IMR-90 (cell line): ENCODE measurements at regions not wholly inside any gene's neighbourhood (a gene's known extent, or its start where the extent isn't known, plus 50 kb on each side); places are given as distances from the start of the nearest gene placed in this dataset.

Source experiments
- ATAC-seq: fragments of 200-7000 bp; cut with Tn5 transposase; 2 replicates; pipeline ENCODE4 v1.9.1; 2020; ENCODE audit warnings: low read depth, mild to moderate bottlenecking, moderate library complexity
- BruUV-seq: library from RNA; stranded (reverse); fragments of 400-500 nt; replicated peaks from 2 replicates; lab custom pipeline; 2021; lab: Mats Ljungman, UMichigan
- CTCF ChIA-PET: fragments of 300-600 bp; formaldehyde crosslinking; extraction: SDS; loops from one replicate; lab custom pipeline; 2021; ENCODE audit warnings: antibody characterized with exemption; lab: Yijun Ruan, JAX
- POLR2A ChIA-PET: fragments of 300-600 bp; sonication (Branson Sonifier 250); formaldehyde crosslinking; loops from one replicate; lab custom pipeline; 2022; ENCODE audit warnings: antibody characterized with exemption; ENCODE audit not compliant: unreplicated experiment; lab: Charles Lee
- DNase-seq: peaks from one replicate; pipeline ENCODE4 v3.0.0; 2013
- H2AFZ ChIP-seq: replicated peaks from 2 replicates; pipeline ENCODE3; 2013; ENCODE audit warnings: low read length, mild to moderate bottlenecking; ENCODE audit not compliant: poor library complexity
- H2AK5ac ChIP-seq: 2 replicates; pipeline ENCODE4 v1.6.1; 2013; ENCODE audit warnings: low read depth, low read length, inconsistent platforms
- H2AK9ac ChIP-seq: replicated peaks from 2 replicates; pipeline ENCODE3; 2013; ENCODE audit warnings: mild to moderate bottlenecking, low read depth, low read length, moderate library complexity; ENCODE audit not compliant: poor library complexity
- H2BK120ac ChIP-seq: 2 replicates; pipeline ENCODE4 v1.6.1; 2013; ENCODE audit warnings: low read depth, low read length, inconsistent platforms
- H2BK15ac ChIP-seq: 3 replicates; pipeline ENCODE4 v1.6.1; 2013; ENCODE audit warnings: low read depth, low read length, inconsistent platforms
- H2BK20ac ChIP-seq: 2 replicates; pipeline ENCODE4 v1.6.1; 2013; ENCODE audit warnings: low read depth, mild to moderate bottlenecking, inconsistent platforms, low read length, moderate library complexity
- H2BK5ac ChIP-seq: 2 replicates; pipeline ENCODE4 v1.6.1; 2013; ENCODE audit warnings: mild to moderate bottlenecking, low read depth, low read length, inconsistent platforms; ENCODE audit not compliant: poor library complexity, severe bottlenecking
- H3K14ac ChIP-seq: replicated peaks from 2 replicates; pipeline ENCODE4 v1.6.1; 2013; ENCODE audit warnings: low read depth, low read length, inconsistent platforms
- H3K18ac ChIP-seq: 2 replicates; pipeline ENCODE4 v1.6.1; 2013; ENCODE audit warnings: low read depth, low read length, control low read depth
- H3K23ac ChIP-seq: 2 replicates; pipeline ENCODE4 v1.6.1; 2013; ENCODE audit warnings: low read depth, low read length, inconsistent platforms
- H3K27ac ChIP-seq: 2 replicates; pipeline ENCODE4 v1.5.1; 2013; ENCODE audit warnings: mild to moderate bottlenecking, control low read depth, low read length; ENCODE audit not compliant: insufficient read depth
- H3K27me3 ChIP-seq: 2 replicates; pipeline ENCODE4 v1.6.1; 2013; ENCODE audit warnings: low read length; ENCODE audit not compliant: control insufficient read depth, insufficient read depth
- H3K36me3 ChIP-seq: 2 replicates; pipeline ENCODE4 v1.6.1; 2013; ENCODE audit warnings: low read length, mixed read lengths; ENCODE audit not compliant: control insufficient read depth, insufficient read depth
- H3K4ac ChIP-seq: 2 replicates; pipeline ENCODE4 v1.6.1; 2013; ENCODE audit warnings: low read depth, low read length, inconsistent platforms
- H3K4me1 ChIP-seq: 2 replicates; pipeline ENCODE4 v1.6.1; 2013; ENCODE audit warnings: low read length, mixed read lengths; ENCODE audit not compliant: control insufficient read depth, insufficient read depth
- H3K4me2 ChIP-seq: 2 replicates; pipeline ENCODE4 v1.6.1; 2013; ENCODE audit warnings: low read depth, mild to moderate bottlenecking, control low read depth, low read length, moderate library complexity
- H3K4me3 ChIP-seq: 2 replicates; pipeline ENCODE4 v1.5.1; 2013; ENCODE audit warnings: low read depth, mild to moderate bottlenecking, control low read depth, low read length, moderate library complexity; ENCODE audit not compliant: insufficient read depth
- H3K56ac ChIP-seq: 2 replicates; pipeline ENCODE4 v1.6.1; 2013; ENCODE audit warnings: low read length, inconsistent platforms; ENCODE audit not compliant: insufficient read depth; ENCODE audit errors: extremely low read depth
- H3K79me1 ChIP-seq, 2 experiments: 2 replicates each; pipeline ENCODE4 v1.6.1; 2013; ENCODE audit warnings: low read length in 2 of 2, inconsistent platforms in 1 of 2, low read depth in 1 of 2
- H3K9ac ChIP-seq: 2 replicates; pipeline ENCODE4 v1.6.1; 2013; ENCODE audit warnings: low read depth, low read length, control low read depth
- H3K9me1 ChIP-seq: 2 replicates; pipeline ENCODE4 v1.6.1; 2013; ENCODE audit warnings: low read length, inconsistent platforms; ENCODE audit not compliant: insufficient read depth
- H3K9me3 ChIP-seq: 2 replicates; pipeline ENCODE4 v1.6.1; 2013; ENCODE audit warnings: low read length; ENCODE audit not compliant: control insufficient read depth, insufficient read depth
- H4K20me1 ChIP-seq: 2 replicates; pipeline ENCODE4 v1.6.1; 2013; ENCODE audit warnings: low read length, inconsistent platforms; ENCODE audit not compliant: insufficient read depth
- H4K5ac ChIP-seq: 2 replicates; pipeline ENCODE4 v1.6.1; 2013; ENCODE audit warnings: mild to moderate bottlenecking, low read depth, low read length, control low read depth
- H4K8ac ChIP-seq, 2 experiments: 2 replicates each; pipeline ENCODE4 v1.6.1; 2013; ENCODE audit warnings: low read depth in 2 of 2, low read length in 2 of 2, control low read depth in 1 of 2, inconsistent platforms in 1 of 2
- H4K91ac ChIP-seq: 2 replicates; pipeline ENCODE4 v1.6.1; 2013; ENCODE audit warnings: low read depth, low read length, inconsistent platforms; ENCODE audit not compliant: insufficient read depth
- CHD1 ChIP-seq: IDR thresholded peaks from 2 replicates; pipeline ENCODE4 v1.6.1; 2012; ENCODE audit warnings: low read depth, low read length, improper control_type of control experiment
- MAFK ChIP-seq: IDR thresholded peaks from 2 replicates; pipeline ENCODE4 v1.6.1; 2012; ENCODE audit warnings: low read depth, low read length, improper control_type of control experiment
- MAZ ChIP-seq: IDR thresholded peaks from 2 replicates; pipeline ENCODE4 v1.6.1; 2012; ENCODE audit warnings: low read depth, mild to moderate bottlenecking, low read length, improper control_type of control experiment, moderate library complexity, borderline replicate concordance
- POLR2A ChIP-seq: IDR thresholded peaks from 2 replicates; pipeline ENCODE4 v1.6.1; 2012; ENCODE audit warnings: mild to moderate bottlenecking, low read depth, low read length
- RCOR1 ChIP-seq: IDR thresholded peaks from 2 replicates; pipeline ENCODE4 v1.6.1; 2012; ENCODE audit warnings: mild to moderate bottlenecking, low read length, improper control_type of control experiment; ENCODE audit not compliant: insufficient replicate concordance
- SMC3 ChIP-seq: fragments of 150-350 bp; IDR thresholded peaks from 2 replicates; pipeline ENCODE4 v1.6.1; 2016; ENCODE audit warnings: low read depth, mild to moderate bottlenecking, antibody characterized with exemption, low read length, moderate library complexity
- WGBS, 2 experiments: methylation state at CpG; one replicate each; pipeline versions ENCODE4 v1.1.5 to v1.1.7; 2013; ENCODE audit warnings: missing lambda C conversion rate in 2 of 2; ENCODE audit not compliant: insufficient read length in 1 of 2; ENCODE audit errors: extremely low coverage in 2 of 2; 5-methylcytosine and 5-hydroxymethylcytosine counted together
- dilution Hi-C: fragments of 300-500 bp; cut with HindIII; formaldehyde crosslinking; loops from one replicate; pipeline ENCODE4 v1.14.3; 2018; ENCODE audit warnings: low sequenced_read_pairs; ENCODE audit not compliant: unreplicated experiment
- in situ Hi-C: fragments of 300-500 bp; cut with MboI; formaldehyde crosslinking; loops from 3 replicates; pipeline ENCODE4 v1.14.3; 2019; ENCODE audit warnings: low sequenced_read_pairs, inconsistent platforms, mixed read lengths
- intact Hi-C: fragments of 100-400 bp; cut with micrococcal nuclease; formaldehyde crosslinking; loops from 2 replicates; pipeline ENCODE4 v1.10.0; 2022

DNA sequence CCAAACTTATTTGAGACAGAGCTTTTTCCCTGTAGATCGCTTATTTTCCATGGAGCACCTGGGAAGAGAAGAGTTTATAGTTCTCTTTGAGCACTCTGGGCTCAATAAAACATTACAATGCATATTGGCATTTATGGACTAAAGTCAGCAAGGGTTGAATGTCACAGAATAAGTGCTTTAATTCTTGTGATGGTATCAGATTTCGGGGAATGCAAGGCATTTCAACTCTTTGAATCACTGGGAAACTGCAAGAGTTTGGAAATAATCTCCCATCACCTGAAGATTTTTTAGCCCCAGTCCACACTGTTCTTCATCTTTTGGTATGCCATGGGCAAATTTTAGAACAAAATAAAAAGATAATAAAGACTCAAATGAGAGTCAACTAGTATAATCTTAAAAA is 111.5 kb upstream of the WDFY3 start:
- CTCF ChIA-PET = no interaction called here

More for the DNA sequence above, 111.5 kb upstream of the WDFY3 start:
- no peak for ATAC-seq
- no CpG with 5 or more reads among the region's 2 CpGs for WGBS, 2 experiments
- Histone ChIP-seq H3K18ac (no peak overlapping the region), H3K23ac (no peak overlapping the region), H3K36me3 (no peaks in the 10 kb centered on the region), H4K20me1 (no peaks in the 10 kb centered on the region), H2BK20ac (no peak overlapping the region), H3K27ac (no peak overlapping the region), H2BK120ac (no peak overlapping the region), H3K79me1 (no peaks in the 10 kb centered on the region), H3K56ac (no peak overlapping the region), H3K9me1 (no peaks in the 10 kb centered on the region), H3K4me3 (no peak overlapping the region), H4K8ac (no peak overlapping the region), H3K27me3 (no peaks in the 10 kb centered on the region), H2AK9ac (no peak overlapping the region), H2BK5ac (no peak overlapping the region), H2AK5ac (no peak overlapping the region), H3K4ac (no peak overlapping the region), H3K4me2 (no peak overlapping the region), H3K9ac (no peak overlapping the region), H3K9me3 (no peaks in the 10 kb centered on the region), H4K5ac (no peak overlapping the region), H2AFZ (no peak overlapping the region), H4K91ac (no peak overlapping the region), H3K14ac (no peak overlapping the region), H3K4me1 (no peaks in the 10 kb centered on the region), H2BK15ac (no peak overlapping the region)
- POLR2A ChIA-PET = no interaction called here
- no peak for DNase-seq
- intact Hi-C loops (no loop called here), in situ Hi-C loops (no loop called here), dilution Hi-C loops (no loop called here)
- BruUV-seq = no TSS peak
- TF ChIP-seq POLR2A (no peak), CHD1 (no peak), SMC3 (no peak), RCOR1 (no peak), MAZ (no peak), MAFK (no peak)
